H9 (cell line): ENCODE measurements at regions not wholly inside any gene's neighbourhood (a gene's known extent, or its start where the extent isn't known, plus 50 kb on each side); places are given as distances from the start of the nearest gene placed in this dataset.

Experiments
- DNase-seq: peaks from one replicate; pipeline ENCODE4 v3.0.0-alpha.2; 2017
- H2AFZ ChIP-seq: one replicate; pipeline ENCODE4 v1.6.1; 2013; ENCODE audit warnings: mild to moderate bottlenecking, low read length, control low read depth, moderate library complexity
- H2AK5ac ChIP-seq: 2 replicates; pipeline ENCODE4 v1.6.1; 2013; ENCODE audit warnings: low read length, control low read depth, mixed read lengths; ENCODE audit not compliant: insufficient read length
- H2BK120ac ChIP-seq: one replicate; pipeline ENCODE4 v1.6.1; 2013; ENCODE audit warnings: low read depth, mild to moderate bottlenecking, low read length, control low read depth, inconsistent platforms; ENCODE audit not compliant: poor library complexity, severe bottlenecking
- H2BK12ac ChIP-seq: 2 replicates; pipeline ENCODE4 v1.6.1; 2013; ENCODE audit warnings: low read length, control low read depth, mixed read lengths, low read depth; ENCODE audit not compliant: insufficient read length
- H2BK15ac ChIP-seq: 2 replicates; pipeline ENCODE4 v1.6.1; 2013; ENCODE audit warnings: low read depth, low read length, control low read depth
- H2BK20ac ChIP-seq: one replicate; pipeline ENCODE4 v1.6.1; 2013; ENCODE audit warnings: low read depth, mild to moderate bottlenecking, low read length, control low read depth, inconsistent platforms; ENCODE audit not compliant: poor library complexity, severe bottlenecking
- H2BK5ac ChIP-seq: 2 replicates; pipeline ENCODE4 v1.6.1; 2013; ENCODE audit warnings: low read length, control low read depth, mixed read lengths; ENCODE audit not compliant: insufficient read length
- H3K14ac ChIP-seq: 2 replicates; pipeline ENCODE4 v1.6.1; 2013; ENCODE audit warnings: low read length, control low read depth; ENCODE audit not compliant: insufficient read depth
- H3K18ac ChIP-seq: 2 replicates; pipeline ENCODE4 v1.6.1; 2013; ENCODE audit warnings: low read depth, mild to moderate bottlenecking, mixed read lengths, low read length, control low read depth; ENCODE audit not compliant: insufficient read length
- H3K23ac ChIP-seq: 2 replicates; pipeline ENCODE4 v1.6.1; 2013; ENCODE audit warnings: low read length, control low read depth, mixed read lengths, low read depth; ENCODE audit not compliant: insufficient read length
- H3K23me2 ChIP-seq: 2 replicates; pipeline ENCODE4 v1.6.1; 2013; ENCODE audit warnings: low read depth, mild to moderate bottlenecking, mixed read lengths, low read length, control low read depth; ENCODE audit not compliant: insufficient read length, poor library complexity, severe bottlenecking
- H3K27ac ChIP-seq: 2 replicates; pipeline ENCODE4 v1.5.1; 2013; ENCODE audit warnings: low read length, control low read depth, mixed read lengths, low read depth; ENCODE audit not compliant: insufficient read length
- H3K27me3 ChIP-seq: 2 replicates; pipeline ENCODE4 v1.6.1; 2013; ENCODE audit warnings: low read length, control low read depth, inconsistent platforms; ENCODE audit not compliant: insufficient read depth
- H3K4ac ChIP-seq: 2 replicates; pipeline ENCODE4 v1.6.1; 2013; ENCODE audit warnings: low read depth, mild to moderate bottlenecking, control low read depth, inconsistent platforms, low read length, moderate library complexity
- H3K4me1 ChIP-seq: 2 replicates; pipeline ENCODE4 v1.6.1; 2013; ENCODE audit warnings: low read length, control low read depth, inconsistent platforms; ENCODE audit not compliant: insufficient read depth
- H3K4me2 ChIP-seq: 2 replicates; pipeline ENCODE4 v1.6.1; 2013; ENCODE audit warnings: low read length, control low read depth, mixed read lengths; ENCODE audit not compliant: insufficient read length, insufficient read depth
- H3K56ac ChIP-seq: 2 replicates; pipeline ENCODE4 v1.6.1; 2013; ENCODE audit warnings: low read depth, mild to moderate bottlenecking, mixed read lengths, low read length, control low read depth; ENCODE audit not compliant: insufficient read length
- H3K79me1 ChIP-seq: 2 replicates; pipeline ENCODE4 v1.6.1; 2013; ENCODE audit warnings: low read depth, mild to moderate bottlenecking, moderate library complexity, low read length, control low read depth, inconsistent platforms; ENCODE audit not compliant: insufficient read depth, poor library complexity, severe bottlenecking
- H3K79me2 ChIP-seq: 2 replicates; pipeline ENCODE4 v1.6.1; 2013; ENCODE audit warnings: low read length, control low read depth, inconsistent platforms; ENCODE audit not compliant: insufficient read depth
- H3K9ac ChIP-seq: 2 replicates; pipeline ENCODE4 v1.6.1; 2013; ENCODE audit warnings: low read length, control low read depth, mixed read lengths; ENCODE audit not compliant: insufficient read length; ENCODE audit errors: extremely low read depth
- H3K9me3 ChIP-seq: one replicate; pipeline ENCODE4 v1.6.1; 2013; ENCODE audit warnings: low read depth, low read length, inconsistent platforms; ENCODE audit not compliant: control insufficient read depth
- H3T11ph ChIP-seq: one replicate; pipeline ENCODE4 v1.6.1; 2013; ENCODE audit warnings: mild to moderate bottlenecking, low read length, control low read depth, inconsistent platforms
- H4K20me1 ChIP-seq: one replicate; pipeline ENCODE4 v1.6.1; 2013; ENCODE audit not compliant: control insufficient read depth, insufficient read length, insufficient read depth
- H4K5ac ChIP-seq: 2 replicates; pipeline ENCODE4 v1.6.1; 2013; ENCODE audit warnings: low read depth, mild to moderate bottlenecking, mixed read lengths, low read length, control low read depth; ENCODE audit not compliant: insufficient read length
- H4K8ac ChIP-seq: replicated peaks from 2 replicates; pipeline ENCODE4 v1.6.1; 2013; ENCODE audit warnings: low read length, control low read depth, mixed read lengths, low read depth; ENCODE audit not compliant: insufficient read length
- H4K91ac ChIP-seq: 2 replicates; pipeline ENCODE4 v1.6.1; 2013; ENCODE audit warnings: low read depth, mild to moderate bottlenecking, moderate library complexity, mixed read lengths, low read length, control low read depth; ENCODE audit not compliant: insufficient read length
- H3K27ac Mint-ChIP-seq, 3 experiments: 2 replicates in 2 of 3; 3 replicates in 1 of 3; pipeline ENCODE4 v1.8.0; 2020 to 2021; ENCODE audit warnings: mixed read lengths in 3 of 3, mild to moderate bottlenecking in 1 of 3, moderate library complexity in 1 of 3
- H3K27me3 Mint-ChIP-seq: 2 replicates; pipeline ENCODE4 v1.8.0; 2021; ENCODE audit warnings: low read depth, mild to moderate bottlenecking, moderate library complexity, mixed read lengths
- H3K36me3 Mint-ChIP-seq, 3 experiments: 2 replicates in 2 of 3; 3 replicates in 1 of 3; pipeline ENCODE4 v1.8.0; 2020 to 2021; ENCODE audit warnings: low read depth in 3 of 3, mixed read lengths in 3 of 3; ENCODE audit not compliant: insufficient read depth in 1 of 3
- H3K4me1 Mint-ChIP-seq, 2 experiments: 2 replicates each; pipeline ENCODE4 v1.8.0; 2020; ENCODE audit warnings: mixed read lengths in 2 of 2
- H3K4me3 Mint-ChIP-seq, 2 experiments: 2 replicates in 1 of 2; 3 replicates in 1 of 2; pipeline ENCODE4 v1.8.0; 2020 to 2021; ENCODE audit warnings: mild to moderate bottlenecking in 2 of 2, mixed read lengths in 2 of 2, moderate library complexity in 1 of 2
- H3K9me3 Mint-ChIP-seq, 2 experiments: 2 replicates in 1 of 2; 3 replicates in 1 of 2; pipeline ENCODE4 v1.8.0; 2020; ENCODE audit warnings: mild to moderate bottlenecking in 2 of 2, mixed read lengths in 2 of 2, moderate library complexity in 1 of 2
- WGBS: extraction: QIAGEN DNeasy Blood & Tissue Kit; methylation state at CpG from one replicate; pipeline ENCODE4 v1.1.7; 2013; ENCODE audit warnings: missing lambda C conversion rate, low lambda C conversion rate, mixed read lengths; ENCODE audit not compliant: insufficient read length; ENCODE audit errors: extremely low coverage; 5-methylcytosine and 5-hydroxymethylcytosine counted together
- TF ChIP-seq, protein P1 (sequence below): fragments of 200-600 bp; sonication (generic); conservative IDR thresholded peaks from 3 replicates; pipeline ENCODE4 v1.8.0; 2021; ENCODE audit warnings: antibody characterized with exemption, mild to moderate bottlenecking

DNA sequence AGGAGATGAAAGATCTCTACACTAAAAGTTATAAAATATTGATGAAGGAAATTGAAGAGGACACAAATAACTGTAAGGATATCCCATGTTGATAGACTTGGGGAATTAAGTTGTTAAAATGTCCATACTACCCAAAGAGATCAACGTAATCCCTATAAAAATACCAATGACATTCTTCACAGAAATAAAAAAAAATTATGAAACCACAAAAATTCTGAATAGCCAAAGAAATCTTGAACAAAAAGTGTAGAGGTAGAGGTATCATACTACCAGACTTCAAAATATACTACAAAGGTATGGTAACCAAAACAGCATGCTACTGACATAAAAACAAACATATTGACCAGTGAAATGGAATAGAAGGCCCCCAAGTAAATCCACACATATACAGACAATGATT, 71.5 kb upstream of the ELL2 start:
- H3K18ac ChIP-seq = no peak overlapping the region
- no peaks in the 10 kb centered on the region for H3K79me2 ChIP-seq
- H3K56ac ChIP-seq = no peak overlapping the region

More for the DNA sequence above, 71.5 kb upstream of the ELL2 start:
- no peak overlapping the region for H4K5ac ChIP-seq
- no CpG with 5 or more reads among the region's 1 CpG for WGBS
- Mint-ChIP-seq H3K4me3 (no peak overlapping the region), H3K36me3 (no peaks in the 10 kb centered on the region), H3K4me1 (no peaks in the 10 kb centered on the region), H3K9me3 (peaks cover 0 to 1% of the 10 kb centered on the region in 2 experiments; a peak in 1 of 5 replicates), H3K27ac (no peak overlapping the region), H3K27me3 (no peaks in the 10 kb centered on the region)
- no peak for DNase-seq
- no peak overlapping the region for H2BK20ac ChIP-seq
- TF ChIP-seq, protein P1, sequence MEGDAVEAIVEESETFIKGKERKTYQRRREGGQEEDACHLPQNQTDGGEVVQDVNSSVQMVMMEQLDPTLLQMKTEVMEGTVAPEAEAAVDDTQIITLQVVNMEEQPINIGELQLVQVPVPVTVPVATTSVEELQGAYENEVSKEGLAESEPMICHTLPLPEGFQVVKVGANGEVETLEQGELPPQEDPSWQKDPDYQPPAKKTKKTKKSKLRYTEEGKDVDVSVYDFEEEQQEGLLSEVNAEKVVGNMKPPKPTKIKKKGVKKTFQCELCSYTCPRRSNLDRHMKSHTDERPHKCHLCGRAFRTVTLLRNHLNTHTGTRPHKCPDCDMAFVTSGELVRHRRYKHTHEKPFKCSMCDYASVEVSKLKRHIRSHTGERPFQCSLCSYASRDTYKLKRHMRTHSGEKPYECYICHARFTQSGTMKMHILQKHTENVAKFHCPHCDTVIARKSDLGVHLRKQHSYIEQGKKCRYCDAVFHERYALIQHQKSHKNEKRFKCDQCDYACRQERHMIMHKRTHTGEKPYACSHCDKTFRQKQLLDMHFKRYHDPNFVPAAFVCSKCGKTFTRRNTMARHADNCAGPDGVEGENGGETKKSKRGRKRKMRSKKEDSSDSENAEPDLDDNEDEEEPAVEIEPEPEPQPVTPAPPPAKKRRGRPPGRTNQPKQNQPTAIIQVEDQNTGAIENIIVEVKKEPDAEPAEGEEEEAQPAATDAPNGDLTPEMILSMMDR = no peak
- H4K20me1 ChIP-seq = no peaks in the 10 kb centered on the region
- no peaks in the 10 kb centered on the region for H3K4me1 ChIP-seq
- H4K8ac ChIP-seq = no peak overlapping the region
- H3K79me1 ChIP-seq = no peaks in the 10 kb centered on the region
- no peak overlapping the region for H3K4me2 ChIP-seq
- no peak overlapping the region for H2AK5ac ChIP-seq
- no peak overlapping the region for H3K9ac ChIP-seq
- H3K9me3 ChIP-seq = no peaks in the 10 kb centered on the region
- no peak overlapping the region for H2BK5ac ChIP-seq
- H3K14ac ChIP-seq = no peak overlapping the region
- H4K91ac ChIP-seq = no peak overlapping the region
- H3K23me2 ChIP-seq = no peaks in the 10 kb centered on the region
- no peak overlapping the region for H2BK120ac ChIP-seq
- H2BK15ac ChIP-seq = no peak overlapping the region
- no peak overlapping the region for H3K4ac ChIP-seq
- H3K23ac ChIP-seq = no peak overlapping the region
- H2BK12ac ChIP-seq = no peak overlapping the region
- no peaks in the 10 kb centered on the region for H3K27me3 ChIP-seq
- no peak overlapping the region for H2AFZ ChIP-seq
- no peak overlapping the region for H3K27ac ChIP-seq
- H3T11ph ChIP-seq = no peak overlapping the region
